Effector memory CD4-positive, alpha-beta T cell (primary cell): ENCODE measurements at regions not wholly inside any gene's neighbourhood (a gene's known extent, or its start where the extent isn't known, plus 50 kb on each side); places are given as distances from the start of the nearest gene placed in this dataset.

Source experiments
- DNase-seq, 3 donors: peaks; one replicate each; pipeline ENCODE4 v3.0.0-alpha.2; 2020
- H3K27ac ChIP-seq: 2 replicates; pipeline ENCODE4 v1.7.0; 2013; ENCODE audit warnings: mild to moderate bottlenecking, low read length, moderate library complexity; ENCODE audit not compliant: insufficient read depth, poor library complexity, severe bottlenecking
- H3K27me3 ChIP-seq: replicated peaks from 2 replicates; pipeline ENCODE4 v1.7.0; 2013; ENCODE audit warnings: mild to moderate bottlenecking, low read length; ENCODE audit not compliant: insufficient read depth, control insufficient read depth, poor library complexity, severe bottlenecking
- H3K36me3 ChIP-seq: 2 replicates; pipeline ENCODE4 v1.7.0; 2013; ENCODE audit warnings: mild to moderate bottlenecking, low read length, moderate library complexity; ENCODE audit not compliant: control insufficient read depth, insufficient read depth
- H3K4me1 ChIP-seq: 2 replicates; pipeline ENCODE4 v1.7.0; 2013; ENCODE audit warnings: low read length, mild to moderate bottlenecking; ENCODE audit not compliant: control insufficient read depth, insufficient read depth, poor library complexity, severe bottlenecking
- H3K4me3 ChIP-seq: 2 replicates; pipeline ENCODE4 v1.7.0; 2013; ENCODE audit warnings: low read length, low read depth, mild to moderate bottlenecking; ENCODE audit not compliant: insufficient read depth, poor library complexity, severe bottlenecking
- H3K9me3 ChIP-seq: 2 replicates; pipeline ENCODE4 v1.7.0; 2013; ENCODE audit warnings: mild to moderate bottlenecking, low read length, moderate library complexity; ENCODE audit not compliant: control insufficient read depth

DNA sequence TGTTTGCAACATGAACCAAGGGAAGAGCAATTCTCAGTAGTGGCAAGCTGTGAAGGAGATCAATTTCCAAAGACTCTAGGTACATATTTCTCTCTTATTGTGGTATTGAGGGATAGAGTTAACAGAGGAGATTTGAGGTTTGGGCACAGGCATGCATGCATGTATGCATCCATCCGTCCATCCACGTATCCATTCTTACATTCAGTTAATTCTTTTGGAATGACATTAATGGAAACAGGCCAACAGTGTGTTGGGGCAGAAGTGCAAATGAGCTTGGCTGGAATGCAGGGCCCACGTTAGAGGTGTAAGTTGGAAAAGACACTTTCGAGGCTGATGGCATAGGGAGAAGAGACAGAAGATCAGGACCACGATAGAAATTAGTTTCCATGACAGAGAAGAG lies 216.9 kb upstream of the PELI2 start:
- Histone ChIP-seq H3K27me3 (no peaks in the 10 kb centered on the region), H3K36me3 (no peaks in the 10 kb centered on the region), H3K4me1 (no peaks in the 10 kb centered on the region), H3K27ac (no peak overlapping the region), H3K9me3 (no peaks in the 10 kb centered on the region), H3K4me3 (no peak overlapping the region)
- no peak for DNase-seq

DNA sequence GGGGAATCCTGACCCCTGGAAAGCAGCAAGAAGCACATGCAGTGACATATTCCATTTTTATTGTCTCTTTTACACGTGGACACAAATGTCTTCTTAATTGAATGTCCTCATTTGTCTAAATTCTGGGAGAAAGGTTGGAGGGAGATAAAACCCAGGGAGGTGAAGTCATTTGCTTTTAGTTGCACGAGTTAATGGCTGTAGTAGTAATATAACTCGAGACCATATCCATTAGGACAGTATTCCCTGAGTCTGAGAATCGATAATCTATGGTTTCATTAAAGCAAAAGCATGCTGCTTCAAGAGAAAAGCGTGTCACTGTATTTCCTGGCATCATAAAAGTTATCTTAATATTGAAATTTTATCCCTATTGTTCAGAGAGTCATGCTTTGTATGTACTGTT lies 216.0 kb upstream of the PELI2 start:
- Histone ChIP-seq H3K4me3 (no peak overlapping the region), H3K4me1 (no peaks in the 10 kb centered on the region), H3K9me3 (no peaks in the 10 kb centered on the region), H3K27me3 (no peaks in the 10 kb centered on the region), H3K36me3 (no peaks in the 10 kb centered on the region), H3K27ac (no peak overlapping the region)
- DNase-seq = no peak

DNA sequence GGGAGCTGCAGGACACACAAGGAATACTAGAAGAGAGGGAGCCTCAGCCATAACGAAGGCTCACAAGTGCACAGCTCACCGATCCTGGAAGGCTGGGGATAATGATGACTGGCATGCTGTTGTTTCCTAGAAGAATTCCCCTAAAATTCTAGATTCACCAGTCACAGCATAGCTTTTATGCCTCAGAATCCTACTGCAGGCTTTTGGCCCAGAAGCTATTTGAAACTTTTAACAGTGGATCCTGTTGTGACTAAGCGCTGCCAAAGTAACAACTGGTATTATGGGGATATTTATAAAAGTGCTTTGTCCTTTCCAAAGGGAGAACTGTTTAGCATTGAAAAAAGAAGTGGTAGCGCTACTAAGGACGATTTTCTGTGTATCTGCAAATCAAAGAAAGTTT lies 214.1 kb upstream of the PELI2 start:
- H3K4me3 ChIP-seq = no peak overlapping the region
- no peaks in the 10 kb centered on the region for H3K9me3 ChIP-seq
- no peak for DNase-seq
- no peaks in the 10 kb centered on the region for H3K4me1 ChIP-seq
- no peaks in the 10 kb centered on the region for H3K36me3 ChIP-seq
- no peak overlapping the region for H3K27ac ChIP-seq
- no peaks in the 10 kb centered on the region for H3K27me3 ChIP-seq

DNA sequence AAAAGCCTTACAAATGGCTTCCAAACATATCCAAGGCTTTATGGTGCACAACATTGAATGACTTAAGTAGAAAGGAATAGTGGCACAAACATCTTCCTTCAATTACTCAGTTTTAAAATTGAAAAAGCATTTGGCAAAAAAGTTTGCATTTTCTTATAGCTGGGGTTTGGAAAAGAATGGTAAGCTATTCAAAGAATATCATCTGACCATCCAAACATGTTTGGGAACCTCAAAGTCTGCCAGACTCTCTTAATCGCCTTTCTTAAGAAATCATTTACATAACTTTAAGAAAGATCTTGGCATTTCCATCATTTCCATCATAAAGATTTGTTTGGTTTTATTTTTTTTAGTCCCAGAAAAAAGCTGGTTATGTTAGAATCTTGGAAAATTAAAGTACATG lies 210.1 kb upstream of the PELI2 start:
- no peaks in the 10 kb centered on the region for H3K4me1 ChIP-seq

DNA sequence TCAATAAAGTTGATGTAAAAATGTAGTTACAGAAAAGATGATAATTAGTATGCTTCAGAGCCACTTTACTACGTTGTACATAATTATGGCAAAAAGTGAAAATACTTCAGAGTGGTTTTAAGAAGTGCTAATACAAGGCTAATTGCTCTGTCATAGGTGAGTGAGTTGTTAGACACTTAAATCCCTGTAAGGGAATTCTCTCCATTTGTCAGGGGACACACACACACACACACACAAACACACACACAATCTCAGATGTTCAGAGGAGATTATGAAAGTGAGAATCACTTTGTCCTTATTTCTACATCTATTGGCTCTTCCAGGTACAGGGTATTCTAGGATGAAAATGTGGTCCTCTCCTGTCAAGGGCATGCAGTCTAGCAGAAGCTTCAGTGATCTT lies 208.3 kb upstream of the PELI2 start:
- Histone ChIP-seq H3K9me3 (no peaks in the 10 kb centered on the region), H3K4me3 (no peak overlapping the region), H3K27me3 (no peaks in the 10 kb centered on the region), H3K27ac (no peak overlapping the region), H3K36me3 (no peaks in the 10 kb centered on the region), H3K4me1 (no peaks in the 10 kb centered on the region)
- DNase-seq = no peak

More for the DNA sequence above, 210.1 kb upstream of the PELI2 start:
- Histone ChIP-seq H3K27ac (no peak overlapping the region), H3K36me3 (no peaks in the 10 kb centered on the region), H3K4me3 (no peak overlapping the region), H3K27me3 (no peaks in the 10 kb centered on the region), H3K9me3 (no peaks in the 10 kb centered on the region)
- no peak for DNase-seq

DNA sequence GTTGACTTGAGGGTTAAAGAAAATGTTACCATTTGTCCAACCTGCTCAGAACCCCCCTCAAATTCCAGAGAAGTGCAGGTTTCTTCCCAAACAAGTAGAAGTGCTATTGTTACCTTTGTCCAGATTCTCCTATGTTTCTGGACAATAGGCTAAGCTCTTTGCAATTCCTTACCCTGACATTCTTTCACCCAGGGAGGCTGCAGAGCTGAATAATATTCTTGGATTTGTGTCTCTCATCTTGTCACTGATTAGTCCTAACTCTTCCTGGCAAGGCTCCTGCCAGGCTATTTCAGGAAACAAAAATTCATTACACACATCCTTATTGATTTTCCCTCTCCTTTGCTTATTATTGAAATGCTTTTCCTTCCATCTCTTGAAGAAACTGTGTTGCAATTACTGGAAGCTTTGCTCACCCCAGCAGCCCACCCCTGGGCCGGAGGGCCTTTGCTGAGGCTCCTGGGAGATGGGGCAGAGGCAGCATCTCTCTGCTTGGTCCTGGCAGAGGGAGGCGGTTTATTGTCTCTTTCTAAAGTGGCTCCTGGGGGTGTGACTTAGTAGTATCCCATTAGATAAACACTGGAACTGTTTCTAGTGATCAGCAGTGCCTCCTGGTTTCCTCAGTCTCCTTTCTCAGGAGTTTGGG lies 207.5 kb upstream of the PELI2 start:
- Histone ChIP-seq H3K4me3 (no peak overlapping the region), H3K27me3 (no peaks in the 10 kb centered on the region), H3K36me3 (no peaks in the 10 kb centered on the region), H3K27ac (no peak overlapping the region), H3K4me1 (no peaks in the 10 kb centered on the region), H3K9me3 (no peaks in the 10 kb centered on the region)
- DNase-seq = no peak

DNA sequence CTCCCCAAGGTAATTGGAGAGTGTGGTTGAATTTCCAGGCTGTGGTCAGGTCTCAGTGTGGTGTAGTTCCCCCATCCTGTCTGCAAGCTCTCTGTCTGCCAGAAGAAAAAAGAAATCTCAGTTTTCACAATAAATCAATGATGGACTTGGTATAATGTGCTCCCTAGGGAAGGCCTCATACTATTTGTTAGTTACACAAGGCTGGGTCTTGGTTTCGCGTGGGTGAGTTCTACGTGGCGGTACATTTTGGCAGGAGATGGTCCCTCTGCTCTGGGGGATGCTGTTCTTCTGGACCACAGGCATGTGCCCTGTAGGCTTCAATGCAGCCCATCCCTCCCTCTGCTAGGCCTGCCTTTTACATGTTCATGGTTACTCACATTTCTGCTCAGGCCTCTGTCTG lies 206.4 kb upstream of the PELI2 start:
- no peak overlapping the region for H3K27ac ChIP-seq
- no peak overlapping the region for H3K4me3 ChIP-seq
- H3K27me3 ChIP-seq = no peaks in the 10 kb centered on the region
- no peaks in the 10 kb centered on the region for H3K4me1 ChIP-seq
- H3K9me3 ChIP-seq = no peaks in the 10 kb centered on the region
- no peaks in the 10 kb centered on the region for H3K36me3 ChIP-seq
- DNase-seq = no peak

DNA sequence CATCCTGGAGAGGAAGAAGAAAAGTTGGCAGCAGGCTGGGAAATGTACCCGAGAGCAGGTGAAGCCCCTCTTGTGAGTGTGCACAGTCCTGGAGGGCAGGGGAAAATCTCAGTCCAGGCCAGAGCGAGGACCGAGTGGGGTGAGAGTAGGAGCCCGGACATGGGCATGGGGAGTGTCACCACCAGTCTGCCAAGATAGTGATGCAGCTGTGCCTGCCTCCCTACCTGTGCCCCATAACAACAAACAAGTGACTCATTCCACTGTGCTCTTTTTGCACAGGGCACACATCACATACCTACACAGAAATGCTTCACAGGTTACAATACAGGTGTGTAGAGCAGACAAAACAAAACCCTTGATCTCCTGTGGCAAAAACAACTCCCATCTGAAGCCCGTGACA lies 205.9 kb upstream of the PELI2 start:
- DNase-seq = no peak
- no peaks in the 10 kb centered on the region for H3K4me1 ChIP-seq
- H3K9me3 ChIP-seq = no peaks in the 10 kb centered on the region
- H3K4me3 ChIP-seq = no peak overlapping the region
- no peaks in the 10 kb centered on the region for H3K27me3 ChIP-seq
- no peaks in the 10 kb centered on the region for H3K36me3 ChIP-seq
- H3K27ac ChIP-seq = no peak overlapping the region

DNA sequence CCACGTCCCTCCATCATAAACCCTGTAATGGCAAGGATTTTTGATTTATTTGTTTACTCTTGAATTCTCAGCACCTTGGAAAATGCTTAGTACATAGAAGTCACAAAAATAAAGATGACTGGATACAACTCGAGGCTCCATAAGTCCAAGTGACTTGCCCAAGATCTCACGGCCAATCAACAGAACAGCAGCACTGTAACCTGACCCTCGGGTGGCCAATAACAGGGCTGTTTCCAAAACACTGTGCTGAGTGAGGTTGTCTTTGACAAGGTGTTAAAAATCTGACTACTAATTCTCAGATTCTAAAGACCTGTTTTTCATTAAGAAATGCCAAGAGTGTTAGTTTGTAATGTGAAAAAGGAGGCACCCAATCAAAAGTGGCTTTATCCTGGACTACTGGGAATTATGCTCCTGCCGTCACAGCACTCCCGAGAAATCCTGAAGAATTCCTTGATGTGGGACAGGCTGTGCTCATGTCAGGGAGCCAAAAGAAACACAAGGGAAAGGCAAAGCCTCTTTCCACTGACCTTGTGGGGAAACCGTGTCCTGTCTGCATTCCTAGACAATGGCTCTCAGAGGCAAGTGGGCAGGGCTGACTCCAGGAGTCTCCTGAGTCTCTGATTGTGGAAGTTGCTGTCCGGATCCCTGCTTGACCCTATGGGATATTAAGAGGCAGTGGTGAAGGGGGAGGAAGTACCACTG lies 204.7 kb upstream of the PELI2 start:
- no peak overlapping the region for H3K27ac ChIP-seq
- no peaks in the 10 kb centered on the region for H3K9me3 ChIP-seq
- no peaks in the 10 kb centered on the region for H3K4me1 ChIP-seq
- H3K4me3 ChIP-seq = no peak overlapping the region
- no peak for DNase-seq
- no peaks in the 10 kb centered on the region for H3K36me3 ChIP-seq
- H3K27me3 ChIP-seq = no peaks in the 10 kb centered on the region

DNA sequence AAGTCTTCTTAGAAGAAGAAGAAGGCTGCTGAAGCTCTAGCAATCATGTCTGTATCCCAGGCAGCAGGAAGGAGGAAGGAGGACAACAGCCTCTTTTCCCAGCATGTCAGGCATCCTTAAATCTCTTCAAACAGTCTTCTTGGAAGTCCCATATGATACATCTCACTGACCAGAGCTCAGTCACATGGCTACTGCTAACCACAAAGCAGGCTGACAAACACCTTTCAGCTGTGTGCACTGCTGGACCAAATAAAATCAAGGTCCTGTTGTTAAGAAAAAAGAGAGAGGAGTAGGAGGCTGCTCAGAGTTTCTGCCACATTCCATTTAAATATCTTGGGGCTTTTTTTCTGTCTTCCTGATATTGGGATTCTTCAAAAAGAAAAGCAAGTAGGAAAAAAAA lies 203.4 kb upstream of the PELI2 start:
- no peak for DNase-seq
- H3K27ac ChIP-seq = no peak overlapping the region
- no peaks in the 10 kb centered on the region for H3K36me3 ChIP-seq
- no peaks in the 10 kb centered on the region for H3K9me3 ChIP-seq
- no peaks in the 10 kb centered on the region for H3K27me3 ChIP-seq
- no peaks in the 10 kb centered on the region for H3K4me1 ChIP-seq
- no peak overlapping the region for H3K4me3 ChIP-seq
